Effector CD4-positive, alpha-beta T cell (primary cell): ENCODE measurements at regions not wholly inside any gene's neighbourhood (a gene's known extent, or its start where the extent isn't known, plus 50 kb on each side); places are given as distances from the start of the nearest gene placed in this dataset.

Experiments
- DNase-seq: peaks from one replicate; pipeline ENCODE4 v3.0.0-alpha.2; 2020

DNA sequence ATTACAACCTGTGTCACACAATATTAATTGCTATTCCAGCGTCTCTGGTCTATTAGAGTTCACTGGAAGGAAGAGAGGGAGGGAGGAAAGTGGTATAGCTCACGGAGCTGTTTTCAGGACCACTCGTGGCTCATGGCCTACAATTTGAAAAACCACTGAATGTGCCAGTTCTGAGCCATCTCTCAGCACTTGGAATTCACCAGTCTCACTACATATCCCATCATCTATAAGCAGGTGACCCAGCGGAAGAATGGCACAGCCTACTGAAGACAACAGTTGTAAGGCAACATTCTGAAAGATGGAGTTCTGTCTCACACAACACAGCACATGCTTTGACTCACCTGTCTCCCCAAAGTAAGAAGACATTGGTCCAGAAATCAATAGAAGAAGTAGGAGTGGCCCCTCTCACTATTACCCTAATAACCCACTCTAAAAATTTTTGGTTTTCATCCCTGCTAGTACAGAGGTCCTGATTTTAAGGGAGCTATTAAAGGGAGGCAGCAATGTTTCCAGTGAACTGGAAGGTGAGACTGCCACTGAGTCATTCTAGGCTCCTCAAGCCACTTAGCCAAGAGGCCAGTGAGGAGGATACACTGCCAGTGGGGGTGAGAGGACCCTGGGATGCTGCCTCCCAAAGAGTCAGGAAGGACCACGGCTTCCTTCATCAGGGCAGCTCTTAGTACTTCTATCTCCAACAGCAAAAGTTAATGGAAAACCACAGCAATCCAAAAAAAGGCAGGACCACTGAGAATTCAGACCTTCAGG lies 50.0 kb upstream of the DOCK9 start:
- DNase-seq = no peak

DNA sequence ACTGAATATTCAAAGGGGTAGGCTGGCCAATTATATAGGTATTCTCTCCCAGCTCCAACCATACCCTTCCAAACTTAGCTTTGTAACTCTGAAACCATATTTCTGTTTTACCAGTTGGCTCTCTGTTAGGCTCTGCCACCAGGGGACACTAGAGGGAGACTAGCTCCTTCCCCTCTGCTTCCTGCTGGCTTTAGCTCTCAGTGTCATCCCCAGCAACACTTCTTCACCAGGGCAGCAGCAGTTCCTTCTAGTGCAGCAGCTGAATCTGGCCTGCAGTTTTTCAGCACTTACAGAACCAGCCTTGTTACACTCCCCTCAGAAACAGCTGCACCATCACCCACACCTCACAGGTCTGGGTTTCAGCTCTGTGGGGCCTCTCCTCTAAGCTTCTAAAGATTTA lies 51.0 kb upstream of the DOCK9 start:
- peak; percentile 16 for DNase-seq

DNA sequence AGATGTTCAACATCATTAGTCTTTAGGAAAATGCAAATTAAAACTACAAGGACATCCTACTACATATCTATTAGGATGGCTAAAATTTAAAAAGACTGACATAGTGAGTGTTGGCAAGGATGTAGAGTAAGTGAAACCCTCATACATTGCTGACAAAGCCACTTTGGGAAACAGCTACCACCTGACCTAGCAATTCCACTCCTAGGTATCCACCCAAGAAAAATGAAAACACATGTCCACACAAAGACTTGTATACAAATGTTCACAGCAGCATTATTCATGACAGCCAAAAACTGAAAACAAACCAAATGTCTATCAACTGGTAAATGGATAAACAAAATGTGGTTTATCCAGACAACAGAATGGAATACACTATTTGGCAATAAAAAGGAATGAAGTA lies 51.7 kb upstream of the DOCK9 start:
- no peak for DNase-seq

DNA sequence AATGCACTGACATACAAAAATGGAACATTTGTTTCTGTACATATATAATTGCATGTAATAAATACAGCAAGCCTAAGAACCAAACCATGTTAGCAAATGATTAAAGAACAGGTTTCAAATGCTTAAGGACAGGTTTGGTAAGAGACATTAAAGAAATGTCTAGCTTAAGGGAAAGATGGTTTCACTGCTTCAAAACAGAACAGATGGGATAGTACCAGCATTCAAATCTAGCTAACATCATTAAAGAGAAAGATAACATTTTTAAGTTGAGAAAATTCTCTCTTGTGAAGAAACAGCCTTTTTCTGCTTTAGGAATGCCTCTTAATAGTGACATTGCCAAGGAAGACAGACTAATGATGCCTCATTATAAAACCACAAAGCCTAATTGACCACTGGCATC lies 52.5 kb upstream of the DOCK9 start:
- no peak for DNase-seq

DNA sequence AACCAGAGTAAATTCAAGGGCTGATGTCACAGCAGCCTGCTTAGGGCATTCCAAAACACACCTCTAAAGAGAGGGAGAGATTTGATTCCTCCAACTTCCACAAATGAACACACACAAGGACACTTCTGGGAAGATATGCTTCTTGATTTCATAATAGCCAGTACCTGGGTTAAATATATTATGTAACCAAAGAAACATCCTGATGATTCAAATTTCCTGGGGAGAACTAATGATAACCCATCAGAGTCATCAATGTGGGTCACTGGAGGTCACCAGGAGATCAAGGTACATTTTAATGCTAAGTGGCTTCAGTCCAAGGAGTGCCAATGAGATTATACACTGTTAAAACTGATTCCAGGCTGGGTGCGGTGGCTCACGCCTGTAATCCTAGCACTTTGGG lies 54.0 kb upstream of the DOCK9 start:
- DNase-seq = no peak

DNA sequence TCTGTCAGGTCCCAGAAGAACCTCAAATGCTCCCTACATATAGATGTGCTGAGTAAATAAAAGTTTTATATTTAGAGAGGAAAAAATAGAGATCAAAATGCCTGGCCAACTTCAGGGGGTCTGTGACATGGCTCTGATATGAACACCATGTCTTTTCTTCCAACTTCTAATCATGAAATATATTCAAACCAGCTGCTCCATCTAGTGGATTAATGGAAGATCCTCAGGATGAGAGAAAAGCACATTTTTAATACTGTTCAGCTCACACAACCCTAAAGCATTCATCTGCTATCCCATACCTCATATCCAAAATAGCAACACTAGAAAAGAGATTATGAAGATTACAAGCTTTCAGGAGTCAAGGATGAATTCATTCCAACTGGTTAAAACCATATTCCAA lies 56.0 kb upstream of the DOCK9 start:
- DNase-seq = no peak

DNA sequence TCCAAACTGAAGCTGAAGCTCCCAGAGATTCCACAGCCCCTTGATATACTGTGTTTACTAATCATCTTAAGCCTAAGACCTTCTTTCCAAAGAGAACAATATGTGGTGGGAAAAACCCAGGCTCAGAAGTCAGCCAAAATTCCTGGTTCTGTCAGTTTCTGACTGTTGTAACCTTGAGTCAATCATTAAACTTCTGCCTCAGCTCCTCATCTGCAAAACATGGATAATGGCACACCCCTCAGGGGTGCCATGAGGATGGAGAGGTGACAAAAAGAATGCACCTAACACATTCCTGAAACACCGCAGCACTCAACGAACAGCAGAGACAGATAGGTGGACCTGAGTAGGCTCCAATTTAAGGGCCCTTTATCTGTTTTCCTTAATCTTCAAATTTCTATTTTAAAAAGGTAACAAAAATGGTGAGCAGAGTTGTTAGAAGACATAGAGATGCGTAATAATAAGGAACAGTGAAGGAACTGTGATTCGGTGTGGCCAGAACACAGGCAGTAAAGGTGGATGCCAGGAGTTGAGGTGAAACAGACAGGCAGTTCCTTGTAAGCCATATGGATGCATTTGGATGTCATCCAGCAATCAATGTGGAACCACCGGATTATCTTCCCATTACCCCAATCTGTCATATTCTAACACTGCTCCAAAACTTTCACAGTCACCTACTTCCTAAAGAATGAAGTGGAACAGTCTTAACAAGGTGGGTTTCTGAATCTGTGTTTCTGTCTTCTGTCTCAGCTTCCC lies 56.6 kb upstream of the DOCK9 start:
- DNase-seq = no peak

DNA sequence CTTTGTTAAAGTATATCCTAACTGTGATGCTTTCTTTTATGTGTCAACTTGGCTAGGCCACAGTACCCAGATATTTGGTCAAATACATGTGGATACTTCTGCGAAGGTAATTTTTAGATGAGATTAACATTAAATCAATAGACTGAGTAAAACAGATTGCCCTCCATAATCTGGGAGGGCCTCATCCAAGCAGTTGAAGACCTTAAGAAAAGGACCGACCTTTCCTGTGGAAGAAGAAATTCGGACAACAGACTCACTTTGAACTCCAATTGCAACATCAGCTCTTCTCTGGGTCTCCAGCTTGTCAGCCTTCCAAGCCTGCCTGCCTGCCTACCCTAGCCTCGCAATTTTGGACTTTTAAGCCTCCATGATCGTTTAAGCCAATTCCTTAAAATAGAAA lies 57.9 kb upstream of the DOCK9 start:
- DNase-seq = no peak

DNA sequence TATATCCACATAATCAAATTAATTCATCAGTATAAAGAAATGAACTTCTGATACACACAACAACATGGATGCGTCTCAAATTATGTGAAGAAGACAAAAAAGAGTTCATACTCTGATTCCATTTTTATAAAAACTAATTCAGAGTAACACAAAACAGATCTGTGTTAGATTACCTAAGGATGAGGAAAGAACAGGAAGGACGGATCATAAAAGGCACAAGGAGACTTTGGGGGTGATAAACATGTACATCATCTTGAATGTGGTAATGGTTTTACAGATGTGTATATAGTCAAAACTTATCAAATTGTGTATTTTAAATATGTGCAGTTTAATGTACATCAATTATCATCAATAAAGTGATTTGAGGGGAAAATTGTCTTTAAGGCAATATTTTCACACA lies 59.9 kb upstream of the DOCK9 start:
- no peak for DNase-seq

DNA sequence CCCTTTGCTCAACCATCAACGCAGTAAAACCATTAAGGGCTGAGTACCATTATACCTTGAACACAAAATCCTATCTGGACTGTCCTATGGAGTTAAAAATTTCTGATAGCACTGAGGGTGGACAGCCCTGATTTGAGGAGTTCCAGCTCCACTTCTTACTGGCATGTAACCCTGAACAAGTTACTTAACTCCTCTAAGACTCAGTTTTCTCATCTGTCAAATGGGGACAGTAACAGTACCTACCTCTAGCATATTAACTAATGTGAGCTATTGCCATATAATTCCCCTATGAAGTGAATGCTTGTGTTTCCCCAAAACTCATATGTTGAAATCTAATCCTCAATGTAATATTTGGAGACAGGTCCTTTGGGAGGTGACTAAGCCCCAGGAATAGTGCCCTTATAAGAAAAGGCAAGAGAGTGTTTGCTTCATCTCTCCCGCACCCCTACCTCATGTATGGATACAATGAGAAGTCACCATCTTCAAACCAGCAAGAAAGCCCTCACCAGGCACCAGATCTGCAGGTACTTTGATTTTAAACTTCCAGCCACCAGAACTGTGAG lies 61.9 kb upstream of the DOCK9 start:
- DNase-seq = no peak

DNA sequence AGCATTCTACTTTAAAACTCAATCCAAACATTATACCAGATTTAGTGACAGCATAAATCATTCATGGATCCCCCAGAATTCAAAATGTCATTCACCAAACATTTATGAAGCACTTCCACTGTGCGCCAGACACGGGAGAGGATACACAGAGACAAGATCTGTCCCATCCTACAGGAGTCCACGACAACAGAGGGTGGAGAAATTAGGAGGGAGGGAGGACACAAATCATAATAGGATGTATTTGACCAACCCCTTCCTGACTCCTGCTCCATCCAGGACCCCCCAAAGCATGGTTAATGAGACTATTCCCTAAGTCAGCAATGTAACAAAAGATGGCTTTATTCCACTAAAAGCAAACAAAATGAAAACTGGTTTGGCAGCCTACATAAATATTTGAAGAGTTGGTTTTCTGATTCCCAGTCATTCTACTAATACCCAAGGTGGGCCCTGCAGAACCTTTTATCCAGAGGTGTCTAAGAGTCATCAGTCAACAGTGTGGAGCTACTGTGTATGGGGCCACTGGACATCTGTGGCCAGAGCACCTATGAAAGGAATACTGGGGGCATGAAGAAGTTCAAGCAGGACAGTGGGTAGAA lies 62.8 kb upstream of the DOCK9 start:
- no peak for DNase-seq

DNA sequence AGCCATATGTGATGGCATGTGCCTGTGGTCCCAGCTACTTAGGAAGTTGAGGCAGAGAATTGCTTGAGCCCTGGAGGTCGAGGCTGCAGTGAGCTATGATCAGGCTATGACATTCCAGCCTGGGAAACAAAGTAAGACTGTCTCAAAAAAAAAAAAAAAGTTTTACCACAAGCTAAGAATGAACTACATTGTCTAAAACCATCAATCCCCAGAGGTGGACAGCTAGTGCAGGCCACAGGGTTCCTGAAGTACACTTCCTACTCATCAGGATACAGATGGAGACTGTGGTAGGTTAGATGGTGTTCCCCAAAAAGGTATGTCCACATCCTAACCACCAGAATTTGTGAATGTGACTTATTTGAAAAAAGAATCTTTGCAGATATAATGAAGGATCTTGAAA lies 63.5 kb upstream of the DOCK9 start:
- DNase-seq = no peak

DNA sequence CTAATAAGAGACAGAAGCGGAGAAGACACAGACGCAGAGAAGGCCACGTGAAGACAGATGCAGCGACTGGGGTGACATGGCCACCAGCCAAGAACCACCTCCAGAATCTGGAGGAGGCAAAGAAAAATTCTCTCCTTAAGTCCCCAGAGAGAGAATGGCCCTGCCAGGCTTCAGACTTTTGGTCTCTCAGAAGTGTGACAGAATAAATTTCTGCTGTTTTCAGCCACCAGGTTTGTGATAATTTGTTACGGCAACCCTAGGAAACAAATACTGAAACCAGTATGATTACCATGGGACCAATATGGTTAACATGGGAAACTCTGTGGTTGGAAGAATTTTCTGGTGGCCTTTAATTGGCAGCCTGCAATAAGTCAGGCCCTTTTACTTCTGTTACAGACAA lies 63.9 kb upstream of the DOCK9 start:
- no peak for DNase-seq

DNA sequence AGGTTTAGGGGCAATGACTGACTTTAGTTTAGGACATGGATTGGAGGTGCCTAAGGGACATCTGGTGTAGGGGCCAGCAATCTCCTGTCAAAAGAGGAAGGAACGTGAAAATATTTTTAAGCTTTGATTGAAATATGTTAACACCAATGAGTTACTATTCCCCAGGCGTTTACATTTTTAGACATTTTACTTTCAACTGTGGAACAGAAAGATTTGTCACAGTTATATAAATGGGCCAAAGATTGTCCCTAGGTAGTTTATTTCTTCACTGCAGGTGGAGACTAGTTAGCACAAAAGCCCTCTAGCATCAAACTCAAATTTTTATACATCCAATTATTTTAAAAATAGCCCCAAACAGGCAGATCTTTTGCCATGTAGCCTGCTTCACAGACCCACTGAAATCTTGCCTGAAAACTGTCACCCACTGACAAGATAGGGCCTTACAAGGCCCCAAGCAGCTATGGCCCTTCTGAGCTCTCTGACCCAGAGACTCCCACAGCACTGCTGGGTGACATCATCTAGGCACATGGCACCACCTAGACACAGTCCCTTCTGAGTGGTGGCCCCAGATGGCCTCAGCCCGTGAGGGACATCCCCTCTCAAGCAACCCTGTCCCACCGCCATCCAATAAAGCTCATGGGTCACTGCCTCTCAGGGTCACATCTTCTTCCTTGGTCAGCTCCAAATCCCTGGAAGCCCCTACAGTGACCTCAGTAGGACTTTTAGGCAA lies 64.8 kb upstream of the DOCK9 start:
- no peak for DNase-seq

DNA sequence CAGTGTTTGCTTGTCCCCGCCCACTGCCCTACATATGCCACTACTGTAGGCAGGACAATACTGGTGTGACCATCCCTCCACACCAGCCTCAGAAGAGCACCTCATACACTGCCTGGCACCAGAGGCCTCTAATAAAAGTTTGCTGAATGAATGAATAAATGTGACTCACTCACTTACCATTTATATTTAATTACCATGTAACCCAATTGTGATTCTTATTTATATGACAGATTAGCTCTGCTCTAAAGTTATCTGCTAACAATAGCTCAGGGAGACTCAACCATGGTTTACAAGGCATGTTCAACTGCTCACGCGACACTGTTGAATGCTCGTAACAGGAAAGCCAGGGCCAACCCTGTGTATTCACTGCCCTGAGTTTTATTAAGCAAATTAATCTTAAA lies 66.0 kb upstream of the DOCK9 start:
- DNase-seq = no peak

DNA sequence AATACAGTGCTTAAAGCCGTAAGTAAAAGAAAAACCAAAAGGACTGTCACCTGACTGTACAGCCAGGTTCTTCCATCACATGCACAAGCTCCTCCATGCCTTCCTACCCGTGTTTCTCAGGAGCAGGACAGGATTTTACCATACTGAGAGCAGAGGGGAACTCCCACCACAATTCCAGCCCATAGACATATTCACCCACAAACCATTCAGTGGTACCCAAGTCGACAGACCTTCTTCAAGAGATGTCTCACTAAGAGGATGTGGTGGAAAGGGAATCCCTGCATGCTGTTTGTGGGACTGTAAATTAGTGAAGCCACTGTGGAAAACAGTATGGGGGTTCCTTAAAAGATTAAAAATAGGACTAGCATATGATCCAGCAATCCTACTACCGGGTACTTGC lies 66.9 kb upstream of the DOCK9 start:
- DNase-seq = no peak

DNA sequence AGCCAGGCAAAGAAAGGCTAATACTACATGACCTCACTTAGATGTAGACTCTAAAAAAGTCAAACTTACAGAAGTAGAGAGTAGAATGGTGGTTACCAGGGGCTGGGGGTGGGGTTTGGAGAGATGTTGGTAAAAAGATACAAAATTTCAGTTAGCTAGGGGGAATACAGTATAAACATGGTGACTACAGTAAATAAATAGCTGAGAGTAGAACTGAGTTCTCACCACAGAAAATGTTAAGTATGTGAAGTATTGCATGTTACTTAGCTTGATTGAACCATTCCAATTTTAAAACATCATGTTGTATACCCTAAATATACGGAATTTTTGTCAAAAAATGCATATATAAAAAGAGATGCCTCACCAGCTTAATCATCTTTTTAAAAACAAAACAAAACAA lies 67.5 kb upstream of the DOCK9 start:
- no peak for DNase-seq

DNA sequence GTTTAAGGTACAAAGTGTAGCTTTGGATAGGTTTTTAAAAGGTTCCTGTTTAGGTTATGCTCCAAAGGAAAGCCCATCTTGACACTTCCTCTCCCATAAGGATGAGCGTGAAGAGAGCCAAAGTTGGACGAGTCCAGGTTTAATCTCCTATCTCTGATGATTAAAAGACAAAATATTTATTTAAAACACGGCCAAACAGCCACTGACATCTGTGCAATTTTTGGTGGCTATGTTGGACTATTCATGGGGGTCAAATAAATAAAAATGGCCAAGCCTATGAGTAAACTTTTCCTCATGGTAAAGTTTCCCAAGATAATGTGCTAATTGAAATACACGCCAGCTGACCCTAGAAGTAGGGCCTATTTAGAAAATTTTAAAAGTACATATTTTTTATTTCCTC lies 69.0 kb upstream of the DOCK9 start:
- DNase-seq = no peak

DNA sequence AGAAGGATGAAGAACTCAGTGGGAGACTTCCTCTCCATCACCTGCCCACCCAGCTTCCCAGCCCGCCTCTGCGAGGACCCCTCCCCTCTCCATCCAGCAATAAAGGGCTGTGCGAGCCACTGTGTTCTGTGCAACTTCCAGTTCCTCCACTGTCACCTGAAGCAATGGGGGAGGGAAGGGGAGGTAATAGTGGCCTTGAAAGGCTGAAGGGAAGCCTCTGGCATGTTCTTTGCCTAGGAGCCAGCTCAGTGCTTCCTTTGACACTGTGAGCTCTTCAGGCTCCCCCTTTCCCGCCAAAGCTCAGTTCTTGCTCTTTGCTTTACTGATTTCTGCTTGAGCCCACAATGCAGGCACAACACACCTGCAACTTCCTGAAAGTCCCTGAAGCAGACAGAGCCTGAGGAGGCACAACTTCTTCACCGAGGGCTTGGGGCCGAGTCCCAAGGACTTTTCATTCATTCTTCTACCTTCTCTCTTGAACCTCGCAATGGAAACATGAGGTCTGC lies 73.2 kb upstream of the DOCK9 start:
- DNase-seq = no peak

DNA sequence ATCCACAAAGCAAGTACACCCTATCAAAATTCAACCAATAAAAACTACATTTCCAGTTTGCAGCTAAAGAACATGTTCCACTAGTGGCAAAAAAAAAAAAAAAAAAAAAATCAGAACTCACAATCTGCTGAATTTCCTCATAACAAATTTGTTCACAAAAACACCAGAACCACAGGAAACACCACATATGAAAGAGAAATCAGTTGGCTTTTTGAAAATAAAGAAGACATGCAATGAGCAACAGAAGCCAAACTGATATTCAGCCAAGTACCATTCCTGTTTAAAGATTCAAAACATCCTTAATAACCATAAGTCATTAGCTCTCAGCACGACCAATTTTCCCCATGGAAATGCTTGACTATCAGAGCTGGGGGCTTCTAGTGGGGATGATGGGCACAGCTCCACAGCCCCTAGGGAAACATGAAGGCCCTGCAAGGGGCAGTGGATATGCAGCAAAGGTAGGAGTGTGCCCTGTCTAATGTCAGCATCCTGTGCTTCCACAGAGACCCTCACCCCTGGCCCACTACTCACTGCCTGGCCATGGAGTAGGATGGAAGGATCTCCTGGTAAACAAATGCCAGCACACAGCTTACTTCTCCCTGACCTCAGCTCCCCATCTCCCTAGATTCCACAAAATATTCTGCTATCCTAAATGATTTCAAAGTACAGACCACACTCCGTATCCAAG lies 74.0 kb upstream of the DOCK9 start:
- DNase-seq = no peak

DNA sequence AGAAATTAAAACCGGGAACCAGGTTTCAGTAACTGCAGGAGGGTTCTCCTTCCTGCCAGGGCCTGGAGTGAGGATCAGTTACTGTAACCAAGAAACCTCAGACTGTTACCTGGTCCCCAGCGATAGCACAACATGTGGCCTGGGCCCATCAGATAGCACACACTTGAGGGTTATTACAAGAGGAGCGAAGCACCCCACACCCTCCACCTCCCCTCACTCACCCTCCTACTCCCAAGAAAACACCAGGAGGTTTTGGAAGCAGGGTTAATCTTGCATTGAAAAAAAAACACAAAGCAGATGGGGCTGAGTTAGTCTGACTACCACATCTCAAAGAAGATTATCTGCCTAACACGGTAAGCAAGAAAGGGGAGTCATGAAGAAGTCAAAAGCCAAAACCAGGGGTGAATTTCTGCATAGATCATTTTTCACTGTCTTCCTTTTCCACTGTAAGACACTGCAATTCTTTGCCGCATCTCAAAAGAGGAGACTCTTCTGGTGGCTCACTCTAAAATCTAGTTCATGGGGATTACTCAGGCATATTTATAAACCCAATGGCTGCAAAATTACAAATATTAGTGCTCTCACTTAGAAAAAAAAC lies 75.9 kb upstream of the DOCK9 start:
- no peak for DNase-seq

DNA sequence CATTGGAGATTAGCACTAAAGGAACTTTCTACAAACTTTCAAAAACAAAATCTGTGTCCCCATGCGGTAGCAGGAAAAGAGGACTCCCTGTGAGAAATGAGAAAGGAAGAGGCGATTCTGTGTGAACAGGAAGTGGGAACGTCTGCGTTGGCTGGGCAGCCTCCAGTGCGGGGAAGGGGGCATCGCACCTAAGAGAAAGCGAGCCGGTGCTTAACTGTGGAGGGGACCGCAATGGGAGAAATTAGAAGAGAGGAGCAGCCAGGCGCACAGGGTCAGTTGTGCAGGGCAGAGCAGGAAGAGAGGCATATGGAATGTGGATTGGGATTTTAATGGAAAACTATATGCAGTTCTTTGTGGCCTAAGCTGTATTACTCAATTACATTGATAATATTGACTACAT lies 77.4 kb upstream of the DOCK9 start:
- no peak for DNase-seq
